CD14-positive monocyte (primary cell): ENCODE measurements at regions not wholly inside any gene's neighbourhood (a gene's known extent, or its start where the extent isn't known, plus 50 kb on each side); places are given as distances from the start of the nearest gene placed in this dataset.

Experiments
- DNase-seq, 3 donors: peaks; one replicate each; pipeline ENCODE4 v3.0.0-alpha.2; 2011 to 2022
- H2AFZ ChIP-seq: 2 replicates; pipeline ENCODE4 v1.6.0; 2012; ENCODE audit warnings: mild to moderate bottlenecking, low read depth, low read length, inconsistent platforms; ENCODE audit not compliant: insufficient read depth, poor library complexity, severe bottlenecking
- H3K27ac ChIP-seq, 2 donors: 1 replicate in 1 of 2; 2 replicates in 1 of 2; pipeline ENCODE4 v1.5.1; 2012 to 2013; ENCODE audit warnings: low read length in 2 of 2, control low read depth in 1 of 2, inconsistent platforms in 1 of 2, low read depth in 1 of 2, mild to moderate bottlenecking in 1 of 2
- H3K27me3 ChIP-seq, 2 donors: one replicate each; pipeline versions ENCODE4 v1.6.0 to v1.6.1; 2011 to 2013; ENCODE audit warnings: low read length in 2 of 2; ENCODE audit not compliant: control insufficient read depth in 2 of 2, insufficient read depth in 2 of 2
- H3K36me3 ChIP-seq, 2 donors: replicated peaks in 1 of 2; 1 replicate in 1 of 2; 2 replicates in 1 of 2; pipeline versions ENCODE4 v1.5.1 to v1.6.1; 2012 to 2013; ENCODE audit warnings: low read length in 2 of 2, control low read depth in 1 of 2, inconsistent platforms in 1 of 2, mild to moderate bottlenecking in 1 of 2; ENCODE audit not compliant: insufficient read depth in 2 of 2, control insufficient read depth in 1 of 2
- H3K4me1 ChIP-seq, 2 donors: 1 replicate in 1 of 2; 2 replicates in 1 of 2; pipeline versions ENCODE4 v1.5.1 to v1.6.1; 2012 to 2013; ENCODE audit warnings: low read length in 2 of 2, control low read depth in 1 of 2, inconsistent platforms in 1 of 2, mild to moderate bottlenecking in 1 of 2, moderate library complexity in 1 of 2; ENCODE audit not compliant: insufficient read depth in 2 of 2, control insufficient read depth in 1 of 2
- H3K4me2 ChIP-seq: replicated peaks from 2 replicates; pipeline ENCODE3; 2012; ENCODE audit warnings: low read length, moderate library complexity, mild to moderate bottlenecking; ENCODE audit not compliant: poor library complexity, severe bottlenecking; ENCODE audit errors: extremely low read depth
- H3K4me3 ChIP-seq, 3 experiments: fragments of 200-600 bp in 1 of 3; sonication (generic) in 1 of 3; replicated peaks in 1 of 3; 1 replicate in 2 of 3; 2 replicates in 1 of 3; pipeline ENCODE4 v1.5.1; 2011 to 2013; ENCODE audit warnings: low read length in 3 of 3, mild to moderate bottlenecking in 3 of 3, control low read depth in 2 of 3, low read depth in 2 of 3, inconsistent platforms in 1 of 3, moderate library complexity in 1 of 3
- H3K79me2 ChIP-seq: 2 replicates; pipeline ENCODE4 v1.6.0; 2012; ENCODE audit warnings: mild to moderate bottlenecking, control low read depth, inconsistent platforms, low read length, moderate library complexity; ENCODE audit not compliant: insufficient read depth
- H3K9ac ChIP-seq: 2 replicates; pipeline ENCODE4 v1.6.0; 2017; ENCODE audit warnings: low read length, mild to moderate bottlenecking; ENCODE audit not compliant: insufficient read depth, poor library complexity, severe bottlenecking
- H3K9me3 ChIP-seq, 2 donors: replicated peaks in 1 of 2; 1 replicate in 1 of 2; 2 replicates in 1 of 2; pipeline versions ENCODE4 v1.5.1 to v1.6.1; 2012 to 2013; ENCODE audit warnings: low read length in 2 of 2, control low read depth in 1 of 2; ENCODE audit not compliant: control insufficient read depth in 1 of 2, insufficient read depth in 1 of 2
- H4K20me1 ChIP-seq: 2 replicates; pipeline ENCODE4 v1.6.0; 2012; ENCODE audit warnings: mild to moderate bottlenecking, low read length, control low read depth, moderate library complexity; ENCODE audit not compliant: insufficient read depth
- H3K27ac Mint-ChIP-seq, 7 donors: one replicate each; pipeline ENCODE4 v1.8.0; 2020; ENCODE audit warnings: mild to moderate bottlenecking in 7 of 7, mixed read lengths in 7 of 7, moderate library complexity in 6 of 7, inconsistent platforms in 2 of 7
- H3K27me3 Mint-ChIP-seq, 3 donors: one replicate each; pipeline ENCODE4 v1.8.0; 2021 to 2022; ENCODE audit warnings: low read depth in 3 of 3, mild to moderate bottlenecking in 3 of 3, mixed read lengths in 3 of 3, moderate library complexity in 3 of 3, inconsistent platforms in 1 of 3
- H3K36me3 Mint-ChIP-seq, 2 donors: one replicate each; pipeline ENCODE4 v1.8.0; 2020; ENCODE audit warnings: mixed read lengths in 2 of 2, inconsistent platforms in 1 of 2, mild to moderate bottlenecking in 1 of 2
- H3K4me1 Mint-ChIP-seq: one replicate; pipeline ENCODE4 v1.8.0; 2020; ENCODE audit warnings: mild to moderate bottlenecking, mixed read lengths
- H3K4me3 Mint-ChIP-seq, 2 donors: one replicate each; pipeline ENCODE4 v1.8.0; 2020; ENCODE audit warnings: mild to moderate bottlenecking in 2 of 2, mixed read lengths in 2 of 2, moderate library complexity in 1 of 2
- H3K9me3 Mint-ChIP-seq, 7 donors: one replicate each; pipeline ENCODE4 v1.8.0; 2020 to 2022; ENCODE audit warnings: mixed read lengths in 7 of 7, mild to moderate bottlenecking in 6 of 7, moderate library complexity in 6 of 7, inconsistent platforms in 2 of 7
- WGBS: methylation state at CpG from one replicate; pipeline ENCODE4 v1.1.5; 2013; ENCODE audit warnings: missing lambda C conversion rate; ENCODE audit not compliant: insufficient coverage; 5-methylcytosine and 5-hydroxymethylcytosine counted together
- intact Hi-C, 2 donors: fragments of 100-400 bp; cut with micrococcal nuclease; formaldehyde crosslinking; loops; one replicate each; pipeline versions ENCODE4 v1.15.0 to v1.15.1; 2023
- TF ChIP-seq, protein P1 (sequence below): fragments of 200-600 bp; IDR thresholded peaks from one replicate; pipeline ENCODE4 v1.8.0; 2022; ENCODE audit warnings: antibody characterized with exemption, mild to moderate bottlenecking

DNA sequence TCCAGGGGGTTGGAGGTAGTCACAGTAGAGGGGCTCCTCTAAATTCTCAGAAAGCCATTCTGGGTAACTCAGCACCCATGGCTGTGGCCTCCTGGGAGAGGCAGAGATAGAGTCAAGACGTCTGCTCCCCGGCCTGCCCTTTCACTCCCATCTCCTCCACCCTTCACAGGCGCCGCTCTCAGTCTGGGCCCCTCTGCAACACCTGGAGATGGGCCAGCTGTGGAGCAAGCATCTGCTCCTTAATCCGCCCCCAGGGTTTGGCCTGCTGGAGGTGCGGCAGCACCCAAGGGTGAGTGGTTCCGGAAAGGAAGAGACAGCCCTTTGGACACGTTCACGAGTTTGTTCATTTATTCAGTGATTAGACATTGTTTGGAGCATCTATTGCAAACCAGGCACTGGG lies 271.3 kb downstream of the BMP7 start:
- Mint-ChIP-seq H3K9me3 (peaks cover 2 to 16% (median 11%) of the 10 kb centered on the region in 7 donors), H3K4me3 (no peak overlapping the region), H3K27me3 (peaks cover 2 to 5% (median 2%) of the 10 kb centered on the region in 3 donors), H3K4me1 (no peaks in the 10 kb centered on the region), H3K36me3 (no peaks in the 10 kb centered on the region), H3K27ac (no peak overlapping the region)
- Histone ChIP-seq H2AFZ (no peak overlapping the region), H3K4me3 (no peak overlapping the region), H3K9me3 (peaks cover 5 to 17% of the 10 kb centered on the region in 2 donors), H3K27me3 (no peaks in the 10 kb centered on the region), H3K27ac (no peak overlapping the region), H3K9ac (no peak overlapping the region), H3K79me2 (no peaks in the 10 kb centered on the region), H3K4me1 (no peaks in the 10 kb centered on the region), H4K20me1 (no peaks in the 10 kb centered on the region), H3K4me2 (no peak overlapping the region), H3K36me3 (no peaks in the 10 kb centered on the region)
- 89% methylated on average over 3 of the region's 9 CpGs for WGBS
- DNase-seq = no peak
- TF ChIP-seq, protein P1, sequence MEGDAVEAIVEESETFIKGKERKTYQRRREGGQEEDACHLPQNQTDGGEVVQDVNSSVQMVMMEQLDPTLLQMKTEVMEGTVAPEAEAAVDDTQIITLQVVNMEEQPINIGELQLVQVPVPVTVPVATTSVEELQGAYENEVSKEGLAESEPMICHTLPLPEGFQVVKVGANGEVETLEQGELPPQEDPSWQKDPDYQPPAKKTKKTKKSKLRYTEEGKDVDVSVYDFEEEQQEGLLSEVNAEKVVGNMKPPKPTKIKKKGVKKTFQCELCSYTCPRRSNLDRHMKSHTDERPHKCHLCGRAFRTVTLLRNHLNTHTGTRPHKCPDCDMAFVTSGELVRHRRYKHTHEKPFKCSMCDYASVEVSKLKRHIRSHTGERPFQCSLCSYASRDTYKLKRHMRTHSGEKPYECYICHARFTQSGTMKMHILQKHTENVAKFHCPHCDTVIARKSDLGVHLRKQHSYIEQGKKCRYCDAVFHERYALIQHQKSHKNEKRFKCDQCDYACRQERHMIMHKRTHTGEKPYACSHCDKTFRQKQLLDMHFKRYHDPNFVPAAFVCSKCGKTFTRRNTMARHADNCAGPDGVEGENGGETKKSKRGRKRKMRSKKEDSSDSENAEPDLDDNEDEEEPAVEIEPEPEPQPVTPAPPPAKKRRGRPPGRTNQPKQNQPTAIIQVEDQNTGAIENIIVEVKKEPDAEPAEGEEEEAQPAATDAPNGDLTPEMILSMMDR = no peak
- intact Hi-C loops = no loop called here

DNA sequence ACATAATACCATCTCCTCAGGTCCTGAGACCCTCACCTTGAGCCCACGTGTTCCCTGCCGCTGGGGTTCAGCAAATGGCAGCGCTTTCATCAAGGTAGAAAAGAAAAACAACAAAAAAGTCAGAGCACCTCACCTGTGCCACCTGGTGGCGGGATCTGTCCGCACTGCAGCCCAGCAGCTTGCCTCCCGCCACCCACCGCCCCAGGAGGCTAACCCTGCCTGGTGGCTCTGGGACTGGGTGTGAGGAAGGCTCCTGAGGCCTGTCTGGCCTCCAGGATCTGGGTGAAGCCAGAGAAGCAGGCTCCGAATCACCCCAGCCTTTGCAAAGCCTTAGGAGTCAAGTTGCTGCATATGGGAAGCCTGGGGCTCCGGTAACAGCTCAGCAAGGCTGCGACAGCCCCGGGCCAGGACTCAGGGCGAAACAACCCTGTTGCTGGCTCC lies 270.8 kb downstream of the BMP7 start:
- H3K9me3 ChIP-seq = peaks cover 5 to 17% of the 10 kb centered on the region in 2 donors
- H3K27me3 ChIP-seq = no peaks in the 10 kb centered on the region
- Mint-ChIP-seq H3K4me3 (no peak overlapping the region), H3K4me1 (no peaks in the 10 kb centered on the region), H3K36me3 (no peaks in the 10 kb centered on the region), H3K27me3 (peaks cover 2 to 5% (median 2%) of the 10 kb centered on the region in 3 donors), H3K9me3 (peaks cover 2 to 17% (median 13%) of the 10 kb centered on the region in 7 donors), H3K27ac (no peak overlapping the region)
- no peaks in the 10 kb centered on the region for H3K36me3 ChIP-seq
- TF ChIP-seq, protein P1 = peak; percentile 19
- H3K4me3 ChIP-seq = no peak overlapping the region
- 60% methylated on average over 9 of the region's 12 CpGs for WGBS
- intact Hi-C loops = no loop called here
- no peaks in the 10 kb centered on the region for H3K79me2 ChIP-seq
- no peaks in the 10 kb centered on the region for H3K4me1 ChIP-seq
- H3K27ac ChIP-seq = no peak overlapping the region
- no peak overlapping the region for H3K9ac ChIP-seq
- no peak overlapping the region for H3K4me2 ChIP-seq
- H4K20me1 ChIP-seq = no peaks in the 10 kb centered on the region
- DNase-seq = no peak
- H2AFZ ChIP-seq = no peak overlapping the region
